Neuron (in vitro differentiated cells): ENCODE measurements at regions not wholly inside any gene's neighbourhood (a gene's known extent, or its start where the extent isn't known, plus 50 kb on each side); places are given as distances from the start of the nearest gene placed in this dataset.

Source experiments
- H2AFZ ChIP-seq: one replicate; pipeline ENCODE4 v1.6.1; 2013; ENCODE audit warnings: low read depth, mild to moderate bottlenecking, inconsistent platforms, low read length, moderate library complexity
- H3K27me3 ChIP-seq: one replicate; pipeline ENCODE4 v1.6.1; 2013; ENCODE audit warnings: low read length; ENCODE audit not compliant: insufficient read depth
- H3K36me3 ChIP-seq: one replicate; pipeline ENCODE4 v1.6.1; 2013; ENCODE audit warnings: low read length; ENCODE audit not compliant: insufficient read depth
- H3K4me1 ChIP-seq: one replicate; pipeline ENCODE4 v1.6.1; 2013; ENCODE audit warnings: low read length; ENCODE audit not compliant: insufficient read depth
- H3K4me3 ChIP-seq: 2 replicates; pipeline ENCODE4 v1.5.1; 2013; ENCODE audit warnings: mild to moderate bottlenecking, low read length, moderate library complexity
- H3K9me3 ChIP-seq: one replicate; pipeline ENCODE4 v1.6.1; 2013; ENCODE audit warnings: low read length

- Histone ChIP-seq H3K9me3 (no peaks in the 10 kb centered on the region), H3K27me3 (no peaks in the 10 kb centered on the region), H3K4me1 (peaks cover 8% of the 10 kb centered on the region), H3K4me3 (no peak overlapping the region), H2AFZ (no peak overlapping the region), H3K36me3 (no peaks in the 10 kb centered on the region)
These were observed 360.8 kb downstream of the LMO4 start for GRCh38 chr1:87689487-87689886.

DNA sequence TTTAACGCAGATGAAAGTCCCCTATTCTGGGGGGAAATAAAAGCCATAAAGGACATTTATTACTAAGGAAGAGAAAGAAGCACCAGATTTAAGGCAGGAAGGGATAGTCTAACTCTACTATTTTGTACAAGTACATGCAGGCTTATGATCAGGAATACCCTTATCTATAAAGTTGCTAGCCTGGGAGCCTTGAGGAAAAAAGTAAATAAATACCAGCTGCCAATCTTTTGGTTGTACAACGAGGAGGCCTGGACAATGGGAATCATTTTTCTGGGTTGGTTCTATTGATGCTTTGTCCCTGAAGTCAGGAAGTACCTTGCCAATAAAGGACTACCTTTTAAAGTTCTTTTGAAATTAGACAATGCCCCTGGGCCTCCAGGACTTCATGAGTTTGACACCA, 367.8 kb downstream of the LMO4 start:
- H3K4me1 ChIP-seq = no peaks in the 10 kb centered on the region
- no peaks in the 10 kb centered on the region for H3K27me3 ChIP-seq

GRCh38 chr1:87702455-87702854, 373.8 kb downstream of the LMO4 start:
- Histone ChIP-seq H3K36me3 (no peaks in the 10 kb centered on the region), H3K9me3 (no peaks in the 10 kb centered on the region), H3K4me3 (no peak overlapping the region)

More for the DNA sequence above, 367.8 kb downstream of the LMO4 start:
- H2AFZ ChIP-seq = no peak overlapping the region
- no peaks in the 10 kb centered on the region for H3K9me3 ChIP-seq
- H3K36me3 ChIP-seq = no peaks in the 10 kb centered on the region
- no peak overlapping the region for H3K4me3 ChIP-seq

GRCh38 chr1:87705233-87705632, 376.6 kb downstream of the LMO4 start:
- Histone ChIP-seq H3K4me1 (no peaks in the 10 kb centered on the region), H3K36me3 (no peaks in the 10 kb centered on the region), H3K27me3 (no peaks in the 10 kb centered on the region), H3K4me3 (no peak overlapping the region), H3K9me3 (no peaks in the 10 kb centered on the region), H2AFZ (no peak overlapping the region)

More at GRCh38 chr1:87702455-87702854, 373.8 kb downstream of the LMO4 start:
- Histone ChIP-seq H2AFZ (no peak overlapping the region), H3K27me3 (no peaks in the 10 kb centered on the region), H3K4me1 (no peaks in the 10 kb centered on the region)

- Histone ChIP-seq H3K27me3 (no peaks in the 10 kb centered on the region), H3K4me3 (no peak overlapping the region), H3K36me3 (no peaks in the 10 kb centered on the region), H3K4me1 (no peaks in the 10 kb centered on the region), H3K9me3 (no peaks in the 10 kb centered on the region), H2AFZ (no peak overlapping the region)
These were observed 377.5 kb downstream of the LMO4 start for GRCh38 chr1:87706203-87706602.

DNA sequence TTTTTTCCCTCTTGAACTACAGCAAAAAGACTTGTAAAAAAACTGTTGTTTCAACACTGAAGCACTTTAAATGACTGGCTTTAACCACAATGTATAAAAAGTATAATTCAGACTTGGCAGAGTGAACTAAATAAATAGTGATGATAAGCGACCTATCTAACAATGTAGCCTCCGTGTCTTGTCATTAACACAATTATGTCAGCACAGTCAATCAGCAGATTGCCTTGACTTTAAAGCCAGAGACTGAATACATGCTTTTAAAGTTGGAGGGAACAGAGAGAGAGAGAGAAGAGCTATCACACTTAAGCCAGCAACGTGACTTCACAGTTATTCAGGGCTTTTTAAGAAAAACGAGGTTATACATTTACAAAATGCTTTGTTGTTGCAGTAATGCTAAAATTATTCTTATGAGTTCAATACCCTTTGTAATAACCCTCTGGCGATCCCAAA, 378.1 kb downstream of the LMO4 start:
- no peaks in the 10 kb centered on the region for H3K9me3 ChIP-seq
- no peaks in the 10 kb centered on the region for H3K4me1 ChIP-seq
- no peaks in the 10 kb centered on the region for H3K27me3 ChIP-seq
- H2AFZ ChIP-seq = no peak overlapping the region
- H3K36me3 ChIP-seq = no peaks in the 10 kb centered on the region
- no peak overlapping the region for H3K4me3 ChIP-seq

GRCh38 chr1:87707411-87707810, 378.7 kb downstream of the LMO4 start:
- no peaks in the 10 kb centered on the region for H3K36me3 ChIP-seq
- H2AFZ ChIP-seq = no peak overlapping the region
- no peak overlapping the region for H3K4me3 ChIP-seq
- H3K27me3 ChIP-seq = no peaks in the 10 kb centered on the region
- H3K4me1 ChIP-seq = no peaks in the 10 kb centered on the region
- H3K9me3 ChIP-seq = no peaks in the 10 kb centered on the region

DNA sequence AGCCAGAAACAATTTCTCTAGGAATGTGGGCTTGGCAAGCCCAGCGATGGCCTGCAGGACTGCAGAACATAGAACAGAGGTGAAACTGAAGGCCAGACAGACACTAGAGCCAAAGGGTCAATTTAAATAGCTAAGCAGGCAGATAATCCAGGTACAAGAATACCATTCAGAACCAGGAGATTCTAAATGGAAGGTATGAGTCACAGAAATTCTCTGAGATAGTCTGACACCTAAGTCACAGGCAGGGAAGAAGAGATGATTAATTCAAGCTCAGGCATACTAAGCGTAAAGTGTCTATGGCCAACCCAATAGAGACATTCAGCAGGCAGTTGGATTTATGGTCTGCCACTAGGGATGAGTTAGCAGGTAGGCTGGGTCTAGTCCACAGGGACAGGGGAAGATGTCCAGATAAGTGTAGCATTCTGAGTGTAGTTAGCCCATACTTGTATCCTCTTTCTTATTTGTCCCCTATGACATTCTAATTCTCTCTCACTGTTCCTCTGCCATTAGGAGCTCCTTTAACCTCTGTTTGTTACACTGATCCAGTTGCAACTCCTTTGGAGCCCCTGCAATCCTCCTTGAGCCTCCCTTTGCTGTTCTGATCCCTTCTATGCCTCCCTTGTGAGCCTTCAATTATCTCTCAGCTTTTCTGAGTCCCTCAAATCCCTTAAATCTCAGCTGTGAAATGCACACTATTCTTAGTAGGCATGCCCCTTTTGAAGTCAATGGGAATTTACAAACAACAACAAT, 383.8 kb downstream of the LMO4 start:
- H3K4me1 ChIP-seq = no peaks in the 10 kb centered on the region
- no peaks in the 10 kb centered on the region for H3K27me3 ChIP-seq
- no peak overlapping the region for H2AFZ ChIP-seq
- no peak overlapping the region for H3K4me3 ChIP-seq
- no peaks in the 10 kb centered on the region for H3K9me3 ChIP-seq
- H3K36me3 ChIP-seq = no peaks in the 10 kb centered on the region

DNA sequence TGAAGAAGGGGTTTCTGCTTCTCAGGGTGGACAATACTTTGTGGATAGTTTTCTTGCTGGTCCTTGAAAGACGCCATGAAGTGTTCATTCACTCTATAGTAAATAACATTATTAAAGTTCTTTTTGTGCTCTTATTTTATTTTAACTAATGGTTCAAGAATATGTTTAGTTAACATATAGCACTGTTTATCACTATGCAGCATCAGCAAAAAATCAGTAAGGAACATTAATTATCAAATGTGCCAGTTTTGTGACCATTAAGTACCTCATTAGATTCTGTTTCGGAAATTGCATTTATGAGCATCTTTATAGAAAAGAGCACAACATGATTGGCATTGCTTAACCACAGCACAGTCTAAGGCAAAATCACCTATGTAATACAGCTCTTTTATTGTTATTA, 385.6 kb downstream of the LMO4 start:
- Histone ChIP-seq H2AFZ (no peak overlapping the region), H3K36me3 (no peaks in the 10 kb centered on the region), H3K4me3 (no peak overlapping the region), H3K9me3 (no peaks in the 10 kb centered on the region), H3K27me3 (no peaks in the 10 kb centered on the region), H3K4me1 (no peaks in the 10 kb centered on the region)

GRCh38 chr1:87715052-87715451, 386.4 kb downstream of the LMO4 start:
- no peak overlapping the region for H2AFZ ChIP-seq
- H3K4me1 ChIP-seq = no peaks in the 10 kb centered on the region
- H3K4me3 ChIP-seq = no peak overlapping the region
- no peaks in the 10 kb centered on the region for H3K36me3 ChIP-seq
- H3K27me3 ChIP-seq = no peaks in the 10 kb centered on the region
- H3K9me3 ChIP-seq = no peaks in the 10 kb centered on the region

- Histone ChIP-seq H3K36me3 (no peaks in the 10 kb centered on the region), H3K4me3 (no peak overlapping the region), H3K9me3 (no peaks in the 10 kb centered on the region), H2AFZ (no peak overlapping the region), H3K27me3 (no peaks in the 10 kb centered on the region), H3K4me1 (no peaks in the 10 kb centered on the region)
These were observed 386.8 kb downstream of the LMO4 start for GRCh38 chr1:87715471-87715870.

GRCh38 chr1:87717157-87717670, 388.5 kb downstream of the LMO4 start:
- H3K36me3 ChIP-seq = no peaks in the 10 kb centered on the region
- no peak overlapping the region for H2AFZ ChIP-seq
- H3K4me1 ChIP-seq = no peaks in the 10 kb centered on the region
- H3K27me3 ChIP-seq = no peaks in the 10 kb centered on the region
- H3K4me3 ChIP-seq = no peak overlapping the region
- H3K9me3 ChIP-seq = no peaks in the 10 kb centered on the region

DNA sequence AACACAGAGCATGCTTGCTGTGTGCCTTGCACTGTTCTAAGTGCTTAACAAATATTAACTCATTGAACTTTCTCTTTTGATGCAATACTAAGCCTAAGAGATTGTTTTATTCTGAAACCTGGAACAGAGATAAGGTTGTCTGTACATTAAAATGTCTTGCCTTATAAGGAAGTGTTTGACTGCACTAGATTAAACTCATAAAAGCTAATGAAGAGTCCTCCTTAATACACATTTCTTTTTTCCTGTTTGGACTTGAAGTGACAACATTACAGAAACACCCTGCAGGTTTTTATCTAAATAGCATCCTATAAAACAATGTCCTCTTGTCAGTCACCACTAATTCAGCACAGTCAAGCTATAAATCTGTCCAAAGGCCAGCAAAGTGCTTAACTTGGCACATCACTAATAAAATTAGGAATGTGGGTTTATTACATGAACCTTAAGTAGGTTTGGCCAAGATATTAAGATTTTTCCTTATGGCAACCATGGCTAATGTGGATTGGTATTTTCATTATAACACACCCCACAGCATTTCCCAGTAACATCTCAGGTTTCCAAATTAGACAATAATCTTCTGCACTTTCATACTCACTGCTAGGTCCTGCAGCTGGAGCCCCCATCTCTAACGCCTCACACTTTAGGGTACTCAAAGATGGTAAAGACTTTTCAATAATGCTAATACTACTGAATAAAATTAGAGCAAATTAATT, 389.7 kb downstream of the LMO4 start:
- no peaks in the 10 kb centered on the region for H3K9me3 ChIP-seq
- no peaks in the 10 kb centered on the region for H3K36me3 ChIP-seq
- H2AFZ ChIP-seq = no peak overlapping the region
- no peak overlapping the region for H3K4me3 ChIP-seq
- no peaks in the 10 kb centered on the region for H3K4me1 ChIP-seq
- H3K27me3 ChIP-seq = no peaks in the 10 kb centered on the region
